ENCODE measurements at regions not wholly inside any gene's neighbourhood (a gene's known extent, or its start where the extent isn't known, plus 50 kb on each side); places are given as distances from the start of the nearest gene placed in this dataset.
"Not testable (repeated sequence)": the region's sequence is repeated elsewhere in the genome, so short reads cannot be mapped to it uniquely, and the experiment has no call there.

GRCh38 chr2:89784960-89785359 lies 1093.5 kb downstream of the RPIA start:
- intact Hi-C loops (cut with DNase I), result no loop called here
- H3K9me3 ChIP-seq (replicated peaks in 1 of 3), result peaks cover 0 to 26% (median 0%) of the 10 kb centered on the region in 3 donors
- no peak for TF ChIP-seq CTCF (IDR thresholded peaks at IDR 0.05)
- TF ChIP-seq POLR2A (IDR thresholded peaks at IDR 0.05), result no peak
- no peaks in the 10 kb centered on the region for H3K27me3 ChIP-seq
- H3K27ac ChIP-seq, result no peak overlapping the region
- H3K4me1 ChIP-seq (replicated peaks in 1 of 2), result no peaks in the 10 kb centered on the region
- no peak overlapping the region for H3K4me3 ChIP-seq
- no peaks in the 10 kb centered on the region for H3K36me3 ChIP-seq (replicated peaks in 1 of 2)
- no peak for DNase-seq
- 78 to 83% (median 80%) methylated on average over 16 of the region's 16 CpGs for WGBS, 4 donors

GRCh38 chr2:89785528-89785927 lies 1094.1 kb downstream of the RPIA start:
- H3K36me3 ChIP-seq (replicated peaks in 1 of 2); H3K27ac ChIP-seq; H3K27me3 ChIP-seq; intact Hi-C loops (cut with DNase I); H3K4me3 ChIP-seq; DNase-seq; H3K4me1 ChIP-seq (replicated peaks in 1 of 2): not testable (repeated sequence)
- 72 to 78% (median 74%) methylated on average over 15 of the region's 15 CpGs for WGBS, 4 donors
- H3K9me3 ChIP-seq (replicated peaks in 1 of 3), result peaks cover 0 to 24% (median 0%) of the 10 kb centered on the region in 3 donors

GRCh38 chr2:89786642-89787041 lies 1095.2 kb downstream of the RPIA start:
- WGBS, 4 donors, result 74 to 76% (median 75%) methylated on average over 16 of the region's 16 CpGs
- peaks cover 0 to 15% (median 0%) of the 10 kb centered on the region in 3 donors for H3K9me3 ChIP-seq (replicated peaks in 1 of 3)

GRCh38 chr2:89795530-89795929 lies 1104.1 kb downstream of the RPIA start:
- H3K36me3 ChIP-seq (replicated peaks in 1 of 2); H3K4me1 ChIP-seq (replicated peaks in 1 of 2); intact Hi-C loops (cut with DNase I); H3K27ac ChIP-seq; H3K27me3 ChIP-seq; H3K4me3 ChIP-seq; DNase-seq; H3K9me3 ChIP-seq (replicated peaks in 1 of 3): not testable (repeated sequence)
- WGBS, 4 donors, result 74 to 81% (median 79%) methylated on average over 17 of the region's 17 CpGs

More at GRCh38 chr2:89786642-89787041, 1095.2 kb downstream of the RPIA start:
- DNase-seq; H3K36me3 ChIP-seq (replicated peaks in 1 of 2); H3K4me1 ChIP-seq (replicated peaks in 1 of 2); H3K27me3 ChIP-seq; intact Hi-C loops (cut with DNase I); H3K4me3 ChIP-seq; H3K27ac ChIP-seq: not testable (repeated sequence)

GRCh38 chr2:89797320-89798038 lies 1106.0 kb downstream of the RPIA start:
- peaks cover 0 to 7% (median 0%) of the 10 kb centered on the region in 3 donors for H3K9me3 ChIP-seq (replicated peaks in 1 of 3)
- DNase-seq, result no peak
- WGBS, 4 donors, result 68 to 77% (median 70%) methylated on average over 15 of the region's 15 CpGs
- H3K36me3 ChIP-seq (replicated peaks in 1 of 2), result no peaks in the 10 kb centered on the region
- intact Hi-C loops (cut with DNase I), result no loop called here
- H3K4me3 ChIP-seq, result no peak overlapping the region
- no peaks in the 10 kb centered on the region for H3K4me1 ChIP-seq (replicated peaks in 1 of 2)
- no peak overlapping the region for H3K27ac ChIP-seq
- TF ChIP-seq POLR2A (IDR thresholded peaks at IDR 0.05) (no peak), CTCF (IDR thresholded peaks at IDR 0.05) (no peak)
- H3K27me3 ChIP-seq, result no peaks in the 10 kb centered on the region

GRCh38 chr2:89801207-89801606 lies 1109.7 kb downstream of the RPIA start:
- DNase-seq; intact Hi-C loops (cut with DNase I); H3K27me3 ChIP-seq; H3K27ac ChIP-seq; H3K4me1 ChIP-seq (replicated peaks in 1 of 2); H3K4me3 ChIP-seq; H3K36me3 ChIP-seq (replicated peaks in 1 of 2): not testable (repeated sequence)
- peaks cover 0 to 11% (median 0%) of the 10 kb centered on the region in 3 donors for H3K9me3 ChIP-seq (replicated peaks in 1 of 3)
- WGBS, 4 donors, result 67 to 71% (median 69%) methylated on average over 18 of the region's 18 CpGs

GRCh38 chr2:89806363-89806762 lies 1114.9 kb downstream of the RPIA start:
- intact Hi-C loops (cut with DNase I), result not testable (repeated sequence)
- 66 to 77% (median 75%) methylated on average over 14 of the region's 14 CpGs for WGBS, 4 donors

More at GRCh38 chr2:89806363-89806762, 1114.9 kb downstream of the RPIA start:
- not testable (repeated sequence) for H3K27me3 ChIP-seq; H3K4me3 ChIP-seq; H3K4me1 ChIP-seq (replicated peaks in 1 of 2); H3K36me3 ChIP-seq (replicated peaks in 1 of 2); H3K27ac ChIP-seq; DNase-seq
- peaks cover 0 to 29% (median 0%) of the 10 kb centered on the region in 3 donors for H3K9me3 ChIP-seq (replicated peaks in 1 of 3)

Data from adrenal gland (tissue), 9 donors.